ENCODE measurements at regions not wholly inside any gene's neighbourhood (a gene's known extent, or its start where the extent isn't known, plus 50 kb on each side); places are given as distances from the start of the nearest gene placed in this dataset.

DNA sequence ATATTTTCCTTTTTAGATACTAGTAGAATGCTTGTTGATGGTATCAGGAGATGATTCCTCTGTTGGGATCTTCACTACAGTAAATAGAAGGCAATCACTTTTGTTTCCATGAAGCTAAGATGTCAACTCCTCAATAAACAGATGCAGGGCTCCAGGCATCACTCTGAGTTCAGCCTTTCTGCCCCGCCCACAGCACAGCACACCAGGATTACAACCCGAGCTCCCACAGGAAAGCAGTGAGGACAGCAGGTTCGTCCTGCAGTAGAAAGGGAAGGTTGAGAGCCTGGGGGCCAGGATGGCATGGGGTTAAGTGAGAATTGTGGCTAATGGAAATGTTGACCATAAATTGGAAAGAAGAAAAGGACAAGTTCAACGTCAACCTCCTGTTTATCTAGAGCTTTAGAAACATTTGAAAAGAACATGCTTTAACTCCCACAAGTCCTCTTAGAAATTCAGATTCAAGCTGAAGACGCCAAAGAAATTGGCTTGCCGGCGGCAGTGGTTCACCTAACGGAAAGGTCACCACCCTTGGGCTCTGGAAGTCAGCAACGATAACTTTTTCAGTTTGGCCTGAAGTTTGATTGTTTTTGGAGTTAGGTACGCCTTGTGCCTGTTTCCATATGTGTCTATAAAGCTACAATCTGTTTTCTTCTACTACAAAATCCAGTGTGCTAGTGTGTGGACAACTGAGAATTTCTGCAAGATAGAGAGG lies 144.4 kb upstream of the PDE10A start:
- FAIRE-seq, result no peak
- DNase-seq (ENCODE audit: low spot score in 2 of 2), result no peak

DNA sequence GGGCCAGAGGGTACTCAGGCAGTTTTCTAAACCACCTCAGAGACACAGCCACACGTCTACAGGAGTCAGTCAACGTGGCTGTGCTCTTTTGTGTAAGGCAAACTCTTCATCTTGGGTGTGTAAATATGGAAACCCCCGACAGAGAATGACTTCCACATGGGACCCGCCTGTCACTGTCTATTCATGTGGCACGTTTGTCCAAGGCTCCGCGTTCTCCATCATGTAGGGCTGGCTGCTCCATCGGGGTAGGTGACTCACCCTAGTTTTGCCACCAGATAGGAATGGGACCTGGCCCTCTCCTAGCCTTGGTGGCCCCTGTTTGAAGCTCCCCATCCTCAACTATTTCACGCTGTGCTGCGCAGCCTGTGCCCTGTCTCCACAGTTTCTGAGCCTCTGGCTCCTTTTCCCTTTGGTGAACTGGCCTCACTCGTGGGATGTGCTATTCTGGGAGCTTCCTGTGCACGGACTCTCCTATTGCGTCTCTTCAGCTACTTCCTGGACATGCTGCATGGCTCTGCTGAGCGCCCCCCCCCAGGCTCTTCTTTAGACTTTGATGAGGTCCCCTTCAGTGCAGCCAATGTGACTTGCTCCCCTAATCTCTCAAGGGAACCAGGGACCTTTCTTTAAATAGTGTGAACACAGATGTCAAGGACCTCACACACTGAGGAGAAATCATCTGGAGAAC lies 143.2 kb upstream of the PDE10A start:
- no peak for DNase-seq (ENCODE audit: low spot score in 2 of 2)
- no peak for FAIRE-seq

DNA sequence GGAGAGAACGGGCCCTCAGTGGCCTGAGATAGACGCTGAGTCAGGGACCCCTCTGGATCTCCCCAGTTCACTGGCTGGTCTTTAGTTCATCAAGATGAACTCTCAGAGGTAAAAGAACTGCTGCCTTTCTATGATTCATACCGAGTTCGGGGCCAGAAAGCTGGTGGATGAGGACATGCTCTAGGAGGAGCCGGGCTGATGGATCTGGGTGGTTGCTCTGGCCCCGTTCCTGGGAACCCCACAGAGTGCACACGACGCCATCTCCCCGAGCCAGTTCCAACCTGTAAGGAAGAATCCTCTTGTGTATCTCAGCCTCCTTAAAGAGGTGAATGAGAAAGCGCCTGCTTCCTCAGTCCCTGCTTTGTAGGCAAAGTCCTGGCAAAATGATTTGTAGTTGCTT lies 142.6 kb upstream of the PDE10A start:
- no peak for FAIRE-seq

DNA sequence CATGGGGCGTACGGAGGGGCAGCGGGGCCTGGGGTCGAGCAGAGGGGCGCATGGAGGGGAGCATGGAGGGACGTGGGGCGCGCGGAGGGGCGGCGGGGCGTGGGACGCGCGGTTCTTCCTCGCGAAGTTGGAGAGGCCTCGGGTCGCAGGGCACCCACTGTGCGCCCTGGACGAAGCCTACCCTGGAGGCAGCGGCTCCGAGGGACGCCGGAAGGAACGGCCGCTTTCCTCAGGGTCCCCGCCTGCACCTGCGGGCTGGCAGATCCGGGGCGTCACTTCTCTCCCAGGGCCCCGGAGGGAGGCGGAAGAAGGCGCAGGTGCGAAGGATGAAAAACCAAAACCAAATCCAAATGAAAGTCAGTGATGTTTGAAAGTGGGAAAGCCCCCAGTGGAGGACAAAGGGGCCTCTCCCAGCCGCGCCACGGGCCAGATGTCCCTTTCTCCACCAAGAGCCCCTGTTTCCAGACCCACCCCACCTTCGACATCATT lies 142.1 kb upstream of the PDE10A start:
- FAIRE-seq (no peak), DNase-seq (ENCODE audit: low spot score in 2 of 2) (no peak)

More for the DNA sequence above, 142.6 kb upstream of the PDE10A start:
- DNase-seq (ENCODE audit: low spot score in 2 of 2), result no peak

DNA sequence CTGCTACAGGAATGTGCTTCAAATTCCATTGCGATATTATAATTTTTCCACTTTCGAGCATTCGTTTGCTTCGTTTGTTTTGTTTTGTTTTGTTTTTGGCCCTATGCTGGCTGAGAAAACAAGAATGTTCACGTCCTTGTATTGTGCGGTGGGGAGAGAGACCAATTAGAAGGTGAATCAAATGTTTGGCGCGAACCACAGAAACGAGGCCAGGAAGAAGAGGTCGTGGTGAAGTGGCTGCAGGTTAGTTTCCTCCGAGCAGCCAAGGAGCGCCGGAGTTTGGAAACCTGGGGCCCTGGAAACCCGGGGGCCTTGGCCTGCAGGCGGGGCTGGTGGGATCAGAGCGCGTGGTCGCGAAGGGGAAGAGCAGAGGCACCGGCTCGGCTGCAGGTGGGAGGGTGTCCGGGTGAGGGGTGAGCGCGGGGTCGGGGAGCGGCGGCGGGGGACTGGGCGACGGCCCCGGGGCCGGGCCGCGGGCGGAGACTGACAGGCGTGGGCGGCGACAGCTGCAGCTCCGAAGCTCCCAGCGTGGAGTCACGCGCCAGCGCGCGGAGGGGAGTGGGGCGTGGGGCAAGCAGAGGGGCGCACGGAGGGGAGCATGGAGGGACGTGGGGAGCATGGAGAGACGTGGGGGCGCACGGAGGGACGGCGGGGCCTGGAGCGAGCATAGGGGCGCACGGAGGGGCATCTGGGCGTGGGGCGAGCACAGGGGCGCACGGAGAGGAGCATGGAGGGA lies 141.5 kb upstream of the PDE10A start:
- no peak for FAIRE-seq
- peak in 1 of 2 donors; percentile 46 for DNase-seq (ENCODE audit: low spot score in 2 of 2)

DNA sequence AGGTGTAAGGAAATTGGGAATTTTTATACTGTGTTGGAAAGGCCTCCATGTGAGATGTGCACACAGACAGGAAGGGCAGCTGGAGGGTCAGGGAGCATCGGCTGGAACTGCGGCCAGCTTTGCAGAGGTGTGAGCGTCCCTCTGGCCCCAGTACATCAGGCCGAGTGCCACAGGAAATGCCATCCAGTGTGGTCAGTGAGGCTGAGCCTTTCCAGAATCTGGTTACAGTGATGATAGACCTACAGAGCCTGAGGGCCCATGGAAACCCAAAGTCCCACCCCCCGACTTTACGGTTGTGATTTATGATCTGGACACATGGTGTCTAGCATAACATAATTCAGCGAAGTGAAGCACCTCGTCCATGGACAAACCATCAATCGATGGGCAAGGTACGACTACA lies 137.3 kb upstream of the PDE10A start:
- no peak for DNase-seq (ENCODE audit: low spot score in 2 of 2)

DNA sequence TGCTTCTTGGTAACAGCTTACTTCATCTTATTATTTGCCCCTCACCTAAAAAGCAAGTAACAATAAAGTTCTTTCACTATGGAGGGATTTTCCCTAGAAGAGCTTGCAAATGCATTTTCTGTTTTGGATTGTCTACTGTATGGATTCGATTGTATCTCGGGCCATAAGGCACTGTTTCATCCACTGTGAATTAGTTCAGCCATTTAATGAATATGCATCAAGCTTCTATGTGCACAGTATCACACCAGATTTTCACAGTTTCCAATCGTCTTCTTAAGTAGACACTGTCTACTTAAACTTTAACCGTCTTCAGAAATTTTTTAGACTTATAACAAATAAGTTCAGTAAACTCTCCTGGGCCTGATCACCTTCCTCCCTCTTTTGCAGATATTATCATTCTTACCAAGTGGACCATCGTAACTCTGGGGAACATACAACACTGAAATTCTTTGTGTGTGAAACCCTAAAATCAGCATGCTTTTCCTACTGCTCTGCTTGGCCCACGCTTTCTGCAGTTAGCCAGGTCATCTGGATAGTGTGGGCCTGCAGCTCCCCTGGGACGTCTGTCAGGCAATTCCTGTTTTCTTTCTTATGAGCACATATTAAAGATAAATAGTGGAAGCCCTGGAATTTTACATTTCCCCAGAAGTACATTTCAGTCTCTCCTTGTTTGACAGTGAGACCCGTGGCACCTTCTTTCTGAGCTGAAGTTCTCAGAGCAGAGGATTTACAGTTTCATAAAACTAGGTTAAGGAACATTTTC lies 136.5 kb upstream of the PDE10A start:
- FAIRE-seq (no peak), DNase-seq (ENCODE audit: low spot score in 2 of 2) (no peak)

More for the DNA sequence above, 137.3 kb upstream of the PDE10A start:
- FAIRE-seq, result no peak

DNA sequence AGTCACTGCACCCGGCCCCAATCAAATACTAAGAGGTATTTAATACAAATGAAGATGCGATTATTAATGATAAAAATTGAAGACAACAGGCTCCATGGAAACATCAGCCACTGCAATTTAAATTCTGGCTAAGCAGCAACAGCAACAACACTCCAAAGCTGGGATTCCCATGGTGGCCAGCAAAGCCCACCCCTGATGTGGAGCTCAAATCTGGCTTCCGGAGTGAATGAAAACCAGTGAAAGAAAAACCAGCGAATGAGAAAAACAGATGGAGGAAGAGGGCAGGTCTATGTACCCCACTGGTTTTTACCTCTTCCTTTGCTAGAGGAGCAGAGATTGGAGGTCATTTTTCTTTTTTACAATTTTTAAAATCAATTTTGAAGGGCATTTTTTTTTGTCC lies 135.9 kb upstream of the PDE10A start:
- no peak for FAIRE-seq
- no peak for DNase-seq (ENCODE audit: low spot score in 2 of 2)

DNA sequence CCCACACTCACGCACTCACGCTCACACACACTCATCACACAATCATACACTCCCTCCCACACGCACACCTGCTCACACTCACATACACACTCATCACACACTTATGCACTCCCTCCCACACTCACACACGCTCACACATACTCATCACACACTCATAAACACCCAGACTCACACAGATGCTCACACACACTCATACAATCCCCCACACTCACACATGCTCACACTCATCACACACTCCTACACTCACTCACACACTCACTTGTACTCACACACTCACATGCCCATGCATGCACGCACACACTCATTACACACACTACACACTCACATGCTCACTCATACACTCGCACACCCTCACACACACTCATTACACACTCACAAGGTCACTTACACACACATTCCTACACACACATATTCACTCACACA lies 131.1 kb upstream of the PDE10A start:
- DNase-seq (ENCODE audit: low spot score in 2 of 2) (no peak), FAIRE-seq (no peak)

DNA sequence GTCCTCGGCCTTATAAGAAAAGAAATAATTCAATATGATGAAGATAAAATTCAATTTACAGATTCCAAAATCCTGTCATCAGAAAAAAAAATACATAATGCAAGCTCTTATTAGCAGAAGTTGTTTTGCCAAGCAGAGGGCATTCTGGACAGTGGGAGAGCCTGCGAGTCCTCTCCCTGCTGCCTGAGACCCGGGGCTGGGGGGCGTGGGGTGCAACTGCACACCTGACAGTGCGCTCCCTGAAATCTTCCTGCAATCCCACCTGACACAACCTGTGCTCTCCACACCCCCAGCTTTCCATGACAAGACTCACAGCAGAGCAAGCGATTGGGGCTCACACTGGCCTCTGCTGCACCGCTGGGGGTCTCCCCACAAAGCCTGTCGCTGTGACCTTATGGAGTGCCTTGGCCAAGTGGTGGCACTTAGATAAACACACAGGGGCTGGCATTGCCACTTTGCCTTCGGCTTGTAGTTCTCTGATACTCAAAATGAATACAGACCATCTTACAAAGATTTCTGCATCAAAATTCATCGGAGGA lies 130.3 kb upstream of the PDE10A start:
- no peak for DNase-seq (ENCODE audit: low spot score in 2 of 2)
- FAIRE-seq, result no peak

DNA sequence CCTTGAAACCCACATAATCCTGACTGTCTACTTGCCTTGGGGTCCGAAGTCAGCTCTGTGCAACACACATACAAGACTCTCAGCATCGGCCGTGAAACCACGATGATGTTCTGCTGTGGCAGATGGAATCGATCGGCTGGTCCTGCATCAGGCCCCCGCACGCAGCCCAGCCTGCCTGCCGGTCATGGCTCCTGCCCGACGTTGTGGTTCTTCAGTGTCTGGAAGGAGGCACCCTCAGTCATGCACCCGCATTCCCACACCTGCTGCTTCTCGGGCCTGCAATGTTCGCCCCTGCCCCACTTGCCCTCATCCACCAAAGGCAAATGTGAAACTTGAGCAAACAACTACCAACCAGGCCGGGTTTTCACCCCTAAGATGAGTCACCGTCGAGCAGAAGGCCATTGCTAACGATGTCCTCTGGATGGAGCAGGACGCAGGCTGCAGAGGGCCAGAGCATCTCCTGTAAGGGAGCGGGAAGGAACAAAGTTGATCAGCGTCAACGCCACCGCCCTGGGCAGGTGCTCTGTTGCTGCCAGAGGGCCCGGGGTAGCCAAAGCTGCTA lies 128.9 kb upstream of the PDE10A start:
- FAIRE-seq (no peak), DNase-seq (ENCODE audit: low spot score in 2 of 2) (no peak)

DNA sequence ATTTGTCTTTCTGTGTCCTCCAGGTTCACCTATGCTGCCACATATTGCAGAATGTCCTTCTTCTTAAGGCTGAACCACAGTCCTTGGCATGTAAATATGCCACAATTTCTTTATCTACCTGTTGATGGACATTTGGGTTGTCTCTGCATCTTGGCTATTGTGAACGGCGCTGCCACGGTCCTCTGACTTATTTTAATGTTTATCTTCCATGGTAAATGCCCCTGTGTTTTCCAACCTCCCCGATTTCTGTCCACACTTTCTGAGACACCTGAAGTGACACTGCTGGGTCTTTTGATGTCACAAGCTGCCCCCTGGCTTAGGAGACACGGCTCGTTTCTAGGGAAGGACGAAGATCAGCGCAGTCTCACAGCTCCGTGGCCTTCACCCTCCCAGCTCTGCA lies 128.3 kb upstream of the PDE10A start:
- FAIRE-seq, result no peak

DNA sequence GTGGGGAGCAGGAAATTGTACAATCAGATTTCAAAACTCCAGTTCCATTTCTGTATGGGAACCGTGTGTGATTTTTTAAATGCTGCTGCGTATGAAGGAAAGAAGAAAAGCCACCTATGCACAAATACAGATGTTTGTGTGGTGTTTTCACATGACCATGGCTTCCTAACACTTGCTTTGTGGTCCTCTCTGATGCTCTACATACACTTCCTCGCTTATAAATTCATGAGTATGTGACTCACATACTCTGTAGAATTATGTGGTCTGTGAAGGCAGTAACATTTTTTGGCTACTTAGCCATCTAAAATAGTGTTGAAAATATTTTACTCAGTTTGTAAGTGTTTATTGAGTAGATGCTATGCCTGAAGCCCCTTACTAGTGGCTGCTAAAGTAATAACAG lies 119.8 kb upstream of the PDE10A start:
- no peak for FAIRE-seq
- no peak for DNase-seq (ENCODE audit: low spot score in 2 of 2)

More for the DNA sequence above, 128.3 kb upstream of the PDE10A start:
- DNase-seq (ENCODE audit: low spot score in 2 of 2), result no peak

DNA sequence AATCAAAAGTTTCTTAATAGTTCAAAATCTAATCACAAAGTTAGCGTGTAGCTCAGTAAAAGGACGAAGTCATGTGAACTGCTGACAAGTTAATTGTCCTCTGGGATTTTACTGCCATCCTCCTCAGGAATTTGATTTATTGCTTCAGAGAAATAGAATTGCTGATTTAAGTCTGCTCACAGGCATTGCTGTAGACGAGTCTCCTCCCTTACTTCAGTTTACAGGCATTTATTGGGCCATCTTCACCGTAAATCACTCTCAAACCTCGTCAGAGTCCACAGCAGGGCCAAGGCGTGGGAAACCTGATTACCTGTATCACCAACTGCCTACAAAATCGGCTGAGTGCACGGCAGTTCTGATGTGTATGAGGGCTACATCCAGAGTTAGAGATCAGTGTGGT lies 119.1 kb upstream of the PDE10A start:
- no peak for DNase-seq (ENCODE audit: low spot score in 2 of 2)
- no peak for FAIRE-seq

DNA sequence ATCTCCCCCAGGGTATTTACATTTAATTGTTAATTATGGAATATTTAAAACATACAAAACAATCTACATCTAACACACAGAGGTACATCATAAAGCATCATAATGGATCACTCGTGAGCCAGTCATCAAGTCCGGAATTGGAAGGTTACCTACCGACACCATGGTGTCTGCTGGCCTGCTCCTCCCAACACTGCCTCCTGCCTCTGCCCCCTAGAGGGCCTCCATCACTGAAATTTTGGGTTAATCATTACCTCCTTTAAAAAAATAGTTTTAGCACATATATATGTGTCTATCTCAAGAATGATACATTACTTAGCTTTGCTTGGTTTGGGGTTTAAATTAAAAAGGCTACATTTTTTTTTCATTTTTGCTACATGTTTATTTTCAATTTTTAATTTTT lies 114.6 kb upstream of the PDE10A start:
- DNase-seq (ENCODE audit: low spot score in 2 of 2) (no peak), FAIRE-seq (no peak)

DNA sequence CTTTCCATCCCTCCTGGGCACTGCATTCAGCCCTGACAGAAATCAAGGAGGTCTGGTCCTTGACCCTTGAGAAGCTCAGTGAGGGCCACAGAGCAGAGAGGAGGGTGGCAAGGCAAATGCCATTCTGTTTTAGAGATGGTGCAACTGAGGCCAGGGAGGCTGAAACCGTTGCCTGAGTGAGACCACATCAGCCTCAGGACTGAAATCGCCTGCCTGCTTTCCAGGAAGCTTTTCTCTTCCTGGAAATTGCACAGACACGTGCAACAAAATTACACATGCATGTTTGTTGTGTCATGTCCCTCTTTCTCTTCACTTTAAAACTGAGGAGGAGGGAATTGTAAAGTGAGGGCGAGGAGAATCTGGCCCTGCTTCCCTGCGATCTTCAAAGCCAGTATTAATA lies 113.7 kb upstream of the PDE10A start:
- FAIRE-seq (no peak), DNase-seq (ENCODE audit: low spot score in 2 of 2) (no peak)

DNA sequence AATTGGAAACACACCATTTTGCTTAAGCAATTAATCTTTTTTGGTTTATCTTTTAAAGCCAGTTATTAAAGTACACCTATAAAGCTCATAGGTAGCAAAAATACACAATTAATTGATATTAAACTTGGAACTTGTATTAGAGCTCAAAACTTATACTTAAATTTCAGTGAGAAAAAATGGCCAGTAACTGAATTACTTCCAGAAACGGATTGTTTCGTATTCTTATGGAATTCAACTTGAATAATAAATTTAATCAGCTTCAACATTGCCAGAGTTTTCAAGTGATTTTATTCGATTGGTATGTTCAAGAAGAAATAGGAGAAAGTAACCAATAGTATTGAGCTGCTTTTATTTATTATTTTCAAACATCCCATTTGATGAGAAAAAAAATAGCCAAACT lies 112.7 kb upstream of the PDE10A start:
- no peak for FAIRE-seq
- DNase-seq (ENCODE audit: low spot score in 2 of 2), result no peak

DNA sequence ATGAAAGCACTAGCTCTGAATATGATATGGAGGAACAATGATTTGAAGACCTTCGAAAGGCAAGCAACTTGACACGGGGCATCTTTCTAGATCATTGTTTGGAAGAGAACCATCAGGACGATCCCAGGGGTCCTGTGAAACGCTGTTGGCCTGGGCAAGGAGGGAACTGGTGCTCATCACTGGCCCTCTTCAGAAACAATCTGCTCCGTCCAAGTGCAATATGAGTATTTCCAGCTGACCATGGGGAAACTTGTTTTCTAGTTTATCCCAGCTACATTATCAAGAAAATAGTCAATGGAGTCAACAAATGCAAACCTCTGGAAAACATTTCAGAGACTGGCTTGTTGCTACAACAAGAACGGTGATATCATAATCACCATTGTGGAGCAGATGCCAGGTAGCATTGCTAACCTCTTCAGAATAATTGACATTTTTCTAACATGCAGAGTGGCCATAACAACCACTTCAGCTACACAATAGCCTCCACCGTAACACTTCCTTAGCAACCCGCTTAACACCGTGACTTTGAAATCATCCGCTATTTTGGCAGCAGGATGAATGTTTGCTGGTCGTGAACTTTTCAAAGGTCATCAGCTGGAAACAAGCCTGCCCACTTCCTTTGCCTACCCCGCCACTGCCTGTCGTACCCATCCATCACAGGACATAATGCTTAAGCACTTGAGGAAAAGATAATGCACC lies 112.0 kb upstream of the PDE10A start:
- no peak for FAIRE-seq
- no peak for DNase-seq (ENCODE audit: low spot score in 2 of 2)

DNA sequence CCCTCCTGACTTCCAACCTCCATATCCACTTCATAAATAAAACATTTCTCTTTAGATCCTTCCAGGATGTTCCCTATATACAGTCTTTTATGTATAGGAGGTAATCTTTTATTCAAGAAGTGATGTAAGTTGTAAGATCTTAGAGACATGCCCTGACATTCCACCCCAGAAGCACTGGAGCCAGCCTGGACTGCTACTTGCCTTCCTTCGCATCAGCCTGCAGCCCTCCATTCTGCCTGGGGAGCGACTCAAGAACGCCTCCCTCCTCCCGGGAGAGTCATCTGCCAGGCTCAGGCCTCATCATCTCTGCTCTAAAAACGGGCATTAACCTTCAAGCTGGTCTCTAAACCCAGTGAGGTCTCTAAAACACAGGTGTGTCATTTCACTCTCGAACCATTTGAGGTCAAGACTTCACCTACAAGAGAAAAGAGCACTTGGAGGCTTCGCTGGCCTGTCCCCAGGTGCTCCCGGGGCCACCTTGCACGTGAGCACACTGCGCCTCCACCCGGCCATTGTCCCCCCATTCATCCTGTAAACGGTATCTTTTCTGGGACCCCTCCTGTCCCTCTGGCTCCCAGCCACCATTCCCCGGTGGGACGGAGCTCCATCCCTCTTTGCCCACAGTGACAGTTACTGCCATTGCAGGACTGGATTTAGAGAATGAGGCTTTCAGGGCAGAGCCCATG lies 107.5 kb upstream of the PDE10A start:
- DNase-seq (ENCODE audit: low spot score in 2 of 2), result no peak
- FAIRE-seq, result no peak
